HCT116 (cell line): ENCODE measurements at regions not wholly inside any gene's neighbourhood (a gene's known extent, or its start where the extent isn't known, plus 50 kb on each side); places are given as distances from the start of the nearest gene placed in this dataset.

ENCODE experiments used
- ATAC-seq: fragments of 200-7000 bp; cut with Tn5 transposase; 2 replicates; pipeline ENCODE4 v1.9.1; 2020; ENCODE audit warnings: mild to moderate bottlenecking, moderate library complexity
- BruUV-seq: library from RNA; stranded (reverse); fragments of 400-500 nt; replicated peaks from 2 replicates; lab custom pipeline; 2021; lab: Mats Ljungman, UMichigan
- CTCF ChIA-PET: fragments of 300-600 bp; sonication (Branson Sonifier 250); formaldehyde crosslinking; loops from one replicate; lab custom pipeline; 2021; ENCODE audit warnings: antibody characterized with exemption; lab: Charles Lee
- POLR2A ChIA-PET: fragments of 300-600, 350-600 bp; sonication (Branson Sonifier 250); formaldehyde crosslinking; loops from one replicate; lab custom pipeline; 2021; ENCODE audit warnings: antibody characterized with exemption; lab: Charles Lee
- RAD21 ChIA-PET, 2 experiments: fragments of 300-600 bp; sonication (Branson Sonifier 250); formaldehyde crosslinking; loops; one replicate each; lab custom pipeline; 2023; ENCODE audit warnings: low total read pairs in 2 of 2; ENCODE audit not compliant: uncharacterized antibody in 2 of 2, unreplicated experiment in 2 of 2, low non-redundant PET in 1 of 2; lab: Charles Lee
- DNase-seq: peaks from one replicate; pipeline ENCODE4 v3.0.0-alpha.2; 2010; ENCODE audit warnings: low read depth, low spot score
- H2AFZ ChIP-seq: fragments of 200-600 bp; shearing (Covaris generic), sonication (generic); 2 replicates; pipeline ENCODE4 v1.6.1; 2017; ENCODE audit warnings: low read depth, mixed run types, mixed read lengths, antibody characterized with exemption, low read length; ENCODE audit not compliant: poor library complexity, severe bottlenecking
- H3K27ac ChIP-seq: 2 replicates; pipeline ENCODE4 v1.5.1; 2012; ENCODE audit warnings: low read depth, low read length
- H3K27me3 ChIP-seq: fragments of 200-600 bp; sonication (generic); 2 replicates; pipeline ENCODE4 v1.6.1; 2016; ENCODE audit warnings: mixed run types, low read length, mixed read lengths; ENCODE audit not compliant: insufficient read depth
- H3K36me3 ChIP-seq, 2 experiments: fragments of 200-500 bp in 1 of 2; fragments of 200-600 bp in 1 of 2; sonication (Bioruptor generic) in 1 of 2; sonication (generic) in 1 of 2; 2 replicates each; pipeline versions ENCODE4 v1.5.1 to v1.6.1; 2014 to 2016; ENCODE audit warnings: low read length in 2 of 2, inconsistent platforms in 1 of 2, mixed read lengths in 1 of 2, mixed run types in 1 of 2; ENCODE audit not compliant: insufficient read depth in 2 of 2, control insufficient read depth in 1 of 2
- H3K4me1 ChIP-seq, 2 experiments: fragments of 200-600 bp in 1 of 2; sonication (generic) in 1 of 2; 2 replicates each; pipeline versions ENCODE4 v1.5.1 to v1.6.1; 2012 to 2017; ENCODE audit warnings: low read length in 2 of 2, inconsistent platforms in 1 of 2, mild to moderate bottlenecking in 1 of 2, mixed read lengths in 1 of 2, mixed run types in 1 of 2, moderate library complexity in 1 of 2; ENCODE audit not compliant: insufficient read depth in 2 of 2, control insufficient read depth in 1 of 2
- H3K4me2 ChIP-seq: fragments of 200-600 bp; sonication (generic); 2 replicates; pipeline ENCODE4 v1.6.1; 2017; ENCODE audit warnings: mixed run types, low read length, mixed read lengths
- H3K4me3 ChIP-seq, 2 experiments: fragments of 200-600 bp in 1 of 2; sonication (generic) in 1 of 2; replicated peaks in 1 of 2; 2 replicates each; pipeline ENCODE4 v1.5.1; 2011 to 2016; ENCODE audit warnings: low read length in 2 of 2, control low read depth in 1 of 2, low read depth in 1 of 2, mild to moderate bottlenecking in 1 of 2, mixed read lengths in 1 of 2, mixed run types in 1 of 2
- H3K79me2 ChIP-seq: fragments of 200-600 bp; sonication (generic); 2 replicates; pipeline ENCODE4 v1.6.1; 2017; ENCODE audit warnings: mild to moderate bottlenecking, mixed run types, low read length, moderate library complexity, mixed read lengths; ENCODE audit not compliant: insufficient read depth
- H3K9ac ChIP-seq: fragments of 200-600 bp; sonication (generic); 2 replicates; pipeline ENCODE4 v1.6.1; 2016; ENCODE audit warnings: low read length, mixed read lengths
- H3K9me2 ChIP-seq: fragments of 200-600 bp; sonication (generic), shearing (Covaris generic); 2 replicates; pipeline ENCODE4 v1.6.1; 2017; ENCODE audit warnings: mixed run types, mild to moderate bottlenecking, moderate library complexity; ENCODE audit not compliant: insufficient read depth
- H3K9me3 ChIP-seq, 2 experiments: fragments of 200-500 bp in 1 of 2; fragments of 200-600 bp in 1 of 2; sonication (Bioruptor generic) in 1 of 2; sonication (generic) in 1 of 2; 2 replicates each; pipeline ENCODE4 v1.6.1; 2014 to 2017; ENCODE audit warnings: low read length in 2 of 2, mixed read lengths in 2 of 2, inconsistent platforms in 1 of 2, low read depth in 1 of 2, mild to moderate bottlenecking in 1 of 2, mixed run types in 1 of 2, moderate library complexity in 1 of 2; ENCODE audit not compliant: control insufficient read depth in 1 of 2, insufficient read depth in 1 of 2
- H4K20me1 ChIP-seq: fragments of 200-600 bp; sonication (generic), shearing (Covaris generic); 2 replicates; pipeline ENCODE4 v1.6.1; 2017; ENCODE audit warnings: mixed run types, mild to moderate bottlenecking, moderate library complexity; ENCODE audit not compliant: insufficient read depth
- CBX3 ChIP-seq: IDR thresholded peaks from 2 replicates; pipeline ENCODE4 v1.6.1; 2012; ENCODE audit warnings: low read depth
- CEBPB ChIP-seq: IDR thresholded peaks from 2 replicates; pipeline ENCODE4 v1.6.1; 2012; ENCODE audit warnings: low read depth
- ELF1 ChIP-seq: IDR thresholded peaks from 2 replicates; pipeline ENCODE4 v1.6.1; 2012; ENCODE audit warnings: low read depth, borderline replicate concordance
- EZH2 ChIP-seq: fragments of 200-600 bp; sonication (generic); IDR thresholded peaks from 2 replicates; pipeline ENCODE4 v1.6.1; 2017; ENCODE audit warnings: antibody characterized with exemption, mixed run types
- JUND ChIP-seq: IDR thresholded peaks from 2 replicates; pipeline ENCODE4 v1.6.1; 2012
- POLR2AphosphoS5 ChIP-seq: IDR thresholded peaks from 2 replicates; pipeline ENCODE4 v1.6.1; 2011; ENCODE audit warnings: mild to moderate bottlenecking, low read depth, low read length, moderate library complexity
- REST ChIP-seq: IDR thresholded peaks from 2 replicates; pipeline ENCODE4 v1.6.1; 2012; ENCODE audit warnings: low read depth
- SIN3A ChIP-seq: IDR thresholded peaks from 2 replicates; pipeline ENCODE4 v1.6.1; 2012; ENCODE audit warnings: low read depth
- SP1 ChIP-seq: IDR thresholded peaks from 2 replicates; pipeline ENCODE4 v1.6.1; 2012; ENCODE audit warnings: low read depth
- SRF ChIP-seq: IDR thresholded peaks from 2 replicates; pipeline ENCODE4 v1.6.1; 2012; ENCODE audit warnings: low read depth
- TCF7L2 ChIP-seq: IDR thresholded peaks from 2 replicates; pipeline ENCODE4 v1.7.0; 2011; ENCODE audit warnings: borderline replicate concordance, inconsistent platforms; ENCODE audit not compliant: insufficient read depth, insufficient read length; ENCODE audit errors: extremely low read depth
- ZNF274 ChIP-seq: fragments of 200-500 bp; sonication (Bioruptor generic); IDR thresholded peaks from 2 replicates; pipeline ENCODE4 v1.6.1; 2014; ENCODE audit warnings: mild to moderate bottlenecking, low read depth, low read length, inconsistent platforms
- intact Hi-C: fragments of 100-400 bp; cut with micrococcal nuclease; formaldehyde crosslinking; loops from 2 replicates; pipeline ENCODE4 v1.10.0; 2022
- TF ChIP-seq, protein P1 (sequence below): IDR thresholded peaks from 2 replicates; pipeline ENCODE4 v1.6.1; 2012

GRCh38 chr5:39825301-39825700 lies 400.5 kb upstream of the DAB2 start:
- ChIA-PET RAD21 (no interaction called here), CTCF (no interaction called here)
- no peak for DNase-seq
- Histone ChIP-seq H4K20me1 (no peaks in the 10 kb centered on the region), H3K27me3 (no peaks in the 10 kb centered on the region), H3K4me3 (no peak overlapping the region), H3K9me2 (no peaks in the 10 kb centered on the region)
- ATAC-seq: no peak
- intact Hi-C loops: no loop called here
- TF ChIP-seq, protein P1, sequence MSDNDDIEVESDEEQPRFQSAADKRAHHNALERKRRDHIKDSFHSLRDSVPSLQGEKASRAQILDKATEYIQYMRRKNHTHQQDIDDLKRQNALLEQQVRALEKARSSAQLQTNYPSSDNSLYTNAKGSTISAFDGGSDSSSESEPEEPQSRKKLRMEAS: no peak
- TF ChIP-seq ZNF274 (no peak), CEBPB (no peak), POLR2AphosphoS5 (no peak), ELF1 (no peak), SP1 (no peak), CBX3 (no peak), SIN3A (no peak), EZH2 (no peak), REST (no peak), TCF7L2 (no peak), JUND (no peak), SRF (no peak)
- TF ChIP-seq, all 23 proteins: peak for 0
- Histone ChIP-seq H3K9ac (no peak overlapping the region), H3K36me3 (no peaks in the 10 kb centered on the region), H2AFZ (no peak overlapping the region), H3K79me2 (no peaks in the 10 kb centered on the region), H3K4me1 (no peaks in the 10 kb centered on the region), H3K4me2 (no peak overlapping the region), H3K27ac (no peak overlapping the region), H3K9me3 (no peaks in the 10 kb centered on the region)
- POLR2A ChIA-PET: no interaction called here
- no TSS peak for BruUV-seq
